ENCODE measurements at regions not wholly inside any gene's neighbourhood (a gene's known extent, or its start where the extent isn't known, plus 50 kb on each side); places are given as distances from the start of the nearest gene placed in this dataset.

GRCh38 chr12:115332945-115333344 lies 649.0 kb upstream of the TBX3 start:
- no peak for TF ChIP-seq CTCF (IDR thresholded peaks at IDR 0.05)
- no peak for TF ChIP-seq POLR2A (IDR thresholded peaks at IDR 0.05)
